ENCODE measurements at regions not wholly inside any gene's neighbourhood (a gene's known extent, or its start where the extent isn't known, plus 50 kb on each side); places are given as distances from the start of the nearest gene placed in this dataset.

- no peak for DNase-seq
Observed at GRCh38 chr7:106196460-106197021, 84.4 kb upstream of the SYPL1 start.

GRCh38 chr7:106193661-106194060, 81.5 kb upstream of the SYPL1 start:
- DNase-seq = no peak

- DNase-seq = no peak
Observed at GRCh38 chr7:106190589-106191330, 78.6 kb upstream of the SYPL1 start.

- no peak for DNase-seq
Observed at GRCh38 chr7:106187613-106188350, 75.7 kb upstream of the SYPL1 start.

- no peak for DNase-seq
Observed at GRCh38 chr7:106185719-106186118, 73.6 kb upstream of the SYPL1 start.

GRCh38 chr7:106183952-106184351, 71.8 kb upstream of the SYPL1 start:
- no peak for DNase-seq

GRCh38 chr7:106182904-106183303, 70.8 kb upstream of the SYPL1 start:
- DNase-seq = no peak

GRCh38 chr7:106181658-106182265, 69.7 kb upstream of the SYPL1 start:
- DNase-seq = no peak

- DNase-seq = no peak
Observed at GRCh38 chr7:106180721-106181120, 68.6 kb upstream of the SYPL1 start.

- no peak for DNase-seq
Observed at GRCh38 chr7:106179256-106179655, 67.1 kb upstream of the SYPL1 start.

- DNase-seq = no peak
Observed at GRCh38 chr7:106178593-106179134, 66.6 kb upstream of the SYPL1 start.

- DNase-seq = no peak
Observed at GRCh38 chr7:106177738-106178592, 65.9 kb upstream of the SYPL1 start.

GRCh38 chr7:106177300-106177690, 65.2 kb upstream of the SYPL1 start:
- no peak for DNase-seq

- peak; percentile 78 for DNase-seq
Observed at GRCh38 chr7:106176414-106177299, 64.5 kb upstream of the SYPL1 start.

- no peak for DNase-seq
Observed at GRCh38 chr7:106175507-106175906, 63.4 kb upstream of the SYPL1 start.

- DNase-seq = no peak
Observed at GRCh38 chr7:106170651-106171050, 58.5 kb upstream of the SYPL1 start.

GRCh38 chr7:106169821-106170610, 57.9 kb upstream of the SYPL1 start:
- DNase-seq = no peak

GRCh38 chr7:106167439-106168136, 55.5 kb upstream of the SYPL1 start:
- DNase-seq = no peak

GRCh38 chr7:106166651-106167342, 54.7 kb upstream of the SYPL1 start:
- DNase-seq = peak; percentile 50

Measured in stimulated activated CD4-positive, alpha-beta T cell treated with anti-CD3 and anti-CD28 coated beads, Interleukin-4, amount 100 ng/mL, for 24 hours (primary cell).